Dermis blood vessel endothelial cell (primary cell): ENCODE measurements at regions not wholly inside any gene's neighbourhood (a gene's known extent, or its start where the extent isn't known, plus 50 kb on each side); places are given as distances from the start of the nearest gene placed in this dataset.

Experiments
- DNase-seq: peaks from one replicate; pipeline ENCODE4 v3.0.0; 2010

DNA sequence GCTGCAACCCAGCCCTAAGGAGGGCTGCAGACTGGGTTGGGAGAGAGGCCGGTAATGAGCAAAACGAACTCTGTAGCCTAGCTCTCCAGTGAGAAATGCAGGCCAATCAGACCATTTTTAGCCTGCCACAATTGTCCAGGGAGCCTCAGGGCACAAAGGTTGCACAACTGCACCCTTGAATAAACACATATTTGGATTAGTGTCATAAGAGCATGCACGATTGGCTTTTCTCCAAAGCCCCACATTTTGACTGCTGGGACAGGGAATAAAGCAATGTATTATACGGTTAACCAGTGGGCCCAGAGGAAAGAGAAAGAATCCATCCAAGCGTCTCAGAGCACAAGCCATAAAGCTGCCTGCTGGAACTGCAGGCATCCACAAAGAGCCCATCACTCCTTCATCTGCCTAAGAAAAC, 729.4 kb upstream of the SGCG start:
- DNase-seq = no peak

DNA sequence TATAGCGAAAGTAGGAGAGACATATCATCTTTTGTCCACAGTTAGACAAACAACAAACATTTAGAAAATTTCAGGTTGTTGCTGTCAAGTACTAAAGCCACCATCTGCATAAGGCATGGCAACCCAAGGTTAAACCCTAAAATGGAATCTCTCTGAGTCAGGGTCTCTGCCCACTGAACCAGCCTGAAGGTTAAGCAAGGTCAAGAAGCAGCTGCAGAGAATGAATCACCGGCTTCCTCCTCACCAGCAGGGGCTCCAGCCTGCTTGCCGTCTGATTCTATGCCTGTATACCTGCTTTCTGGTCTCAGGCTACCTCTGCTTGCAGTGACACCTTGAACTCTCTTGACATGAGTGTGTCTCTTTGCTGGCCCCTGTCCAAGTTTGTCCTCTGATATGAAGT, 726.2 kb upstream of the SGCG start:
- DNase-seq = no peak

DNA sequence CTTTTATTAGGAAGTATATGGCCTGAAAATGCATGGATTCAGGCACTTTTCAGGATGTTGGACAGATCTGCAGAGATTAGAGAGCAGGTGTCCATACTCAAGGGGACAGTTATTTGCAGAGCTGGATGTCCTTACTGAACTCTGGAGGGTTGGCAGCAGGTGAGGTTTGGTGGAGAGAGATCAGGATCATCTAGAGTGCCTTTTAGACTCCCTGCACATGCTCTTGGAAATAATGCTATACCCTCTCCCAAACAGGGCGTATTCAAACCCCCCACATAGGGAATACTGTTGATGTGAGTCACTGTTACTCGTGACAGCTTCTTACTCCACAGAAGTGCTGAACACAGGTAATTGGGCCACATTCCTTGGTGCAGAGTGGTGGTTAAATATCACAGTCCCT, 725.7 kb upstream of the SGCG start:
- no peak for DNase-seq

- DNase-seq = no peak
Measured at GRCh38 chr13:22461854-22462490, 718.8 kb upstream of the SGCG start.

- DNase-seq = no peak
Measured at GRCh38 chr13:22463089-22463488, 717.7 kb upstream of the SGCG start.

- no peak for DNase-seq
Measured at GRCh38 chr13:22468045-22468444, 712.7 kb upstream of the SGCG start.

GRCh38 chr13:22468824-22469223, 712.0 kb upstream of the SGCG start:
- no peak for DNase-seq

GRCh38 chr13:22469452-22469851, 711.3 kb upstream of the SGCG start:
- no peak for DNase-seq

- no peak for DNase-seq
Measured at GRCh38 chr13:22470075-22470474, 710.7 kb upstream of the SGCG start.

DNA sequence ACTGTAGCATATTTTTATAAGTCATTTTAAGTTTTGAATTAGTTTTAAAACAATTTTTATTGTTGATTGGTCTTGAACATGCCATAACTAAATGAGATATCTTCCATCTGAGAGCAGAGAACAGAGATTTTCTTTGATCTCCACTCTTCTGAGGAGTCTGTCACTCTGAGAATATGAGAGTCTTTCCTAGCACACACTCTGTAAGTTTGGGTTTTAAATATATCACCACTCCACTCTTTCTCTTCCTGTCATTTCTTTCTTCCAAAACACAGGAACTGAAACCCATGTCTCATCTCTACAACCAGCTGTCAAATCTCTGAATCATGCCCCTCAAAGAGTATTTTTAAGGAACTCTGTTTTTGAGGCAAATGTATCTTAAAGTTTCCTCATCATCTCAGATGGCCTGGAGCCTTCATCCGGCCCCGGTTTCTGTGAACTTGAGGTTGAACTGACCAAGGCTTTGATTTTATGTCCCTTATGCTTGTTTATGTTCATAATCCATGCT, 698.2 kb upstream of the SGCG start:
- DNase-seq = no peak

DNA sequence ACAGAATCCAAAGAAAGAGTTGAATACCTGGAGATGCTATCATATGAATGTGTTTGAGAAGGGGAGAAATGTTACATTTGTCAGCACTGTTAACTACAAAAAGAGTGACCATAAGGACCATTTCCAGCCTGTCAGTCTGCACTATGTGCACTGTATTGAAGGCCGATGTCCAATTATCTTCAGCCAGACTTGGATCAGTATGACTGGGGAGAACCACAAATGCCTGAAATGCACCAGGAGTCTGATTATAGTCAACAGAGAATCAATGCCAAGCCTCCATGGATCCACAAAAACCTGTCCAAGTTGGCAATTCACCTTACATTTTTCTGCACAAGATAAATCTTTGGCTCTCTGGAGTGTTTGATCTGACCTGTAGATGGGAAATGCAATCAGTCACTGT, 697.5 kb upstream of the SGCG start:
- no peak for DNase-seq

GRCh38 chr13:22486490-22486889, 694.3 kb upstream of the SGCG start:
- no peak for DNase-seq

DNA sequence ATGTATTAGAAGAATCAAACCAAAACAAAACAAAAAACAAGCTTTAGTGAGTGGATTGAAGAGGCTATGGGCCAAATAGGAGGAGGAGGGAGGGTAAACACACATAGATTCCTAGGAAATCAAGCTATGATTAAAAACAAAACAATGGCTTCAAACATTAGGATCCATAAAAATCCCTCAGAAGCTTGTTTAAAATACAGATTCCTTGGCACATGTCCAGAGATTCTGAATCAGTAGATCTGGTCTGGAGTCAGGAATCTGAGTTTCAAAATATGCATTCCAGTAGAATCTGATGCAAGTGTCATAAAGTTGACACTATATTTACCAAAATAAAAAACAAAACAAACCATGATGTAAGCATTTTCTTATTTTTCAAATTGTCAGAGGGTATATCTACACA, 692.8 kb upstream of the SGCG start:
- no peak for DNase-seq

DNA sequence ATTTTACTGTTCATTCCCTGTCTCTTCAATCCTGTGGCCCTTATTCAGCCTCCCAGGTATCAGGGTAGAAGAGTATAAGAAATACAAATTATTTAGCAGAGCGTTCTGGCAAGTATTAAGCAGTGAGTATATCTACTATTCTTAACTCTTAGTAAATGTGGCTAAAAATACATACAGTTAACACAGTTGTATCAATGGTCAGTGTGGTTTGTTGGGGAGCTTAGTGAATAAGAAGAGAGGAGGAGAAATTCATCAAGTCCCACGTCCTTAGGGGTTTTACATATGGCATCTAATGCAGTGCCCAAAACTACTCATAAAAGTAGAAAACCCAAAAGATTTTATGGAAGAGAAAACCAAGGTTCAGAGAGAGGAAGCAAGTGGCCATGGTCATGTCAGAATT, 691.0 kb upstream of the SGCG start:
- DNase-seq = no peak

- no peak for DNase-seq
Measured at GRCh38 chr13:22495819-22496218, 685.0 kb upstream of the SGCG start.

- DNase-seq = no peak
Measured at GRCh38 chr13:22496803-22497508, 683.8 kb upstream of the SGCG start.

- no peak for DNase-seq
Measured at GRCh38 chr13:22497991-22498780, 682.6 kb upstream of the SGCG start.

- no peak for DNase-seq
Measured at GRCh38 chr13:22499919-22500318, 680.9 kb upstream of the SGCG start.

DNA sequence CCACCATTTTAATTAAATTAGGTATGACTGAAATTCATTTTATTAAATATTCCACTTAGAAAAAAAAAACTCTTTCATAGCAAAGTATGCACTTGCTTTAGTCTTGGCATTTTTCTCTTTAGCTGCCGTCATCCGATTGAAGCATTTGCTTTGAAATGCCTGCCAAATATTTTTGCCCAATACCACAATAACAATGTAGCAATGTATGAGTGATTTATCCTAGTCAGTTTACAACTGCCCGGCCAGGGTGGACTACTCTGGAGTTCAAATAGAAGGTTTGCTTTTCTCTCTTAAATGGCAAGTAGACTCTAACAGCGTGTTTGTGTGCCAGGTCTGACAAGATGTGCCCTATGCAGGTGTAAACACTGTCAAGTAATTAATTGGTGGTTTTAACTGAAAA, 675.3 kb upstream of the SGCG start:
- DNase-seq = no peak

DNA sequence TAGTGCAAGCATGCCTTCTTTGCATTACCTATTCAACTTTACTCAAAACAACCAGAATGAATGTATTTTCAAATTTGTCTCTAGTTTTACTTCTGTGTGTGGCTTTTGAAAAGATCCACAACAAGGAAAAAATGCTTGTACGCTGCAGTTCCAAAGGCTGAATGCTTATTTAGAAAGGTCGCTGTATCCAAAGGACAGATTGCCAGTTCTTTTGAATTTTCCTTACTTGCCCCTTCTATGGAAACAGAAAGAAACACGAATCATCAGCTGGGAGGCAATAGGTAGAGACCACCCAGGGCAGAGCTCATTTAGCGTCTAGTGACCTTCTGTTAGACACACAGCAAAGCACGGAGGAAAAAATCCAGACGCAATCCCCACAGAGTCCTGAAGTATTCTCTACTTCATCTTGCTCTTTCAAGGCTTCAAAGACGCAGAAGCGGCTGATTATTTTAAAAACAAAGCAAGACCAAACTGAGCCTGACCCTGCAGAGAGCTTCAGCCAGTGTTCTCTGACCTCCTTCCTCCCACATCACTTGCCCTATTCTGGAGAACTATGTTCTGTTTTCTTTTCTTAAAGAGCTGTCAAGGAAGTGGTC, 674.6 kb upstream of the SGCG start:
- no peak for DNase-seq

- no peak for DNase-seq
Measured at GRCh38 chr13:22517544-22517943, 663.2 kb upstream of the SGCG start.

DNA sequence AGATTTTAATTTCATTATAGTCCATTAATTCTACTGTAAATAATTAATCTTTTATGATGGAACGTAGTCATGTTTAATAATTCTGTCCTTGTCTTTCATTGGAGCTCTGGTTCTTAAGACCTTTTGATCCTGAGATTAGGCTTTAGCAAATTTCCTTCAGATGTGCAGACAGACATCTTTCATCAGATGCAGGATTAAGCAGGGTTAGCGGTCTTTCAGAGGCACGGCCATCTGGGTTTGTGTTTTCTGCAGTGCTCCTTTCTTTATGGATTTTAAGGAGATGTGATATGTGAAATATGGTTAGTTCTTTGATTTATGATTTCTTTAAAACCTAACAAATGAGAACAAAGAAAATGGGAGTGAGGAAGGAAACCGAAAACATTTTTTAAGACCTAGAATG, 643.9 kb upstream of the SGCG start:
- no peak for DNase-seq

- no peak for DNase-seq
Measured at GRCh38 chr13:22538400-22538799, 642.4 kb upstream of the SGCG start.
